ENCODE measurements at regions not wholly inside any gene's neighbourhood (a gene's known extent, or its start where the extent isn't known, plus 50 kb on each side); places are given as distances from the start of the nearest gene placed in this dataset.

DNA sequence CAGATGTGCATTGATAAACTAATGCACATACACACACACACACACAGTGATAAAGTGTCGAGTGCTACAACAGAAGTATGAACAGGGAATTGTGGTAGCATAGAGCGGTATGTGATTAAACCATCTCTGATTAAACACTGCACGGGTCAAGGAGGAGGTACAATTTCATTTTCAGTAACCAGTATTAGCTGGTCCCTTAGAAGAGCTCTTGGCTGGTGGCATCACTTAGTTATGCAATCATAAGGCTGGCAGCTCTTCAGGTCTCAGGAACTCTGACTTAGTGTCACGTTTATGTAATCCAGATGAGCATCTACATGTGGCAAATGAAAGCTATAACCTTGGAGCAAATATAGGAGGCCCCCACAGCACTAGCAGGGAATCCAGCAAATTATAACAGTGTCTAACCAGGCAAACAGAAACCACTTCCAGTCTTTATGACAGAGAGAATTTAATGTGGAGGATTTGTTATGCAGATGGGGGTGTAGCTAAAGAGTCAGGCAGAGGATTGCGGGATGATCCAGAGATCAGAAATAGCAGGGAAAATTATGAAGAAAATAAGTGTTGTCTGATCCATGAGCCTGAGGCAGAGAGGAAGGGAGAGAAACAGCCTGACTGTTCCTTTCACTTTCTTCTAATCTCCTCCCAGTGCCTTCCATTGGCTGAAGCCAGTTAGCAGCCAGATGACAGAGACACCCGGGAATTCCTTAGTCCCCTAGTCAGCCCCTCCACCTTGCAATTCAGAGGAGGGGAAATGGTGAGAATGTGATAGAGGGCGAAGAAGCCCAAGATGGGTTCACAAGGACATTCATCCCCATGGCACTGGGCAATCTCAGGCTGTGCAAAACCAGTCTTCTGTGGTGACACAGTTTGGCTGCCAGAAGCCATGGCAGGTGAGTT lies 533.1 kb upstream of the TENM4 start:
- no peak for DNase-seq

DNA sequence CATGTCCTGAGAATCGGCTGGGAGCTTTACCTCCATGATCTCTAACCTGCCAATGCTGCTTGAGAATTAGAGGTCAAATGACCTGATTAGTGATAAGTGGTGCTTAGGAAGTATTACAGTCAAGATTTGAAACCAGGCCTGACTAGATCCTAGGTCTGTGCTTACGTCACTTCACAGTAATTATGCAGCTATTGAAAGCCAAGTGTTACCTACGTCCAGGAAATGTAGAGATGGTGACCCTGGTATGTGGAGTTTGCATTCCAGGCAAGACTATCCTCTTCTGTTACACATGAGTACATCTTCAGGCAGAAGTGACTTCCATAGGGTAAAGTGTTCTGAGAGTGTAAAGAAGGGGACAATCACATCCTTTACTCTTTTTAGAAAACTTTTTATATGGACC lies 530.4 kb upstream of the TENM4 start:
- no peak for DNase-seq

DNA sequence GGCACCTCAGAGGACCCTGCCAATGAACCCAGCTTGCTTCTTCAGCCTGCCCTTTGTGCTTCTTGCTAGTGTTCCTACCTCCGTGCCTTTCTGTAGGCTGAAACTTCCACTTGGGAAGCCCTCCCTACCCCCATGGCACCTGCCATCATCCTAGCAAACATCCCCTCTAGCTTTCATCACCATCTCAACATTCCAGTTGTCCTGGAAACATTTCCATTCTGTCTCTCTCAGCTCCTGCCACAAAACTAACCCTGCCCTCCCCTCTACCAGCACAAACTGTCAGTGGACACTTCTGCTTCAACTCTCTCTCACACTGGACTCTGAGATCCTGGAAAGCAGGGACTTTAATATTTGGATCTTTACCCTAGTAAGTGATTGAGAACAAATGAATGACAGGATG lies 525.8 kb upstream of the TENM4 start:
- DNase-seq, result no peak

DNA sequence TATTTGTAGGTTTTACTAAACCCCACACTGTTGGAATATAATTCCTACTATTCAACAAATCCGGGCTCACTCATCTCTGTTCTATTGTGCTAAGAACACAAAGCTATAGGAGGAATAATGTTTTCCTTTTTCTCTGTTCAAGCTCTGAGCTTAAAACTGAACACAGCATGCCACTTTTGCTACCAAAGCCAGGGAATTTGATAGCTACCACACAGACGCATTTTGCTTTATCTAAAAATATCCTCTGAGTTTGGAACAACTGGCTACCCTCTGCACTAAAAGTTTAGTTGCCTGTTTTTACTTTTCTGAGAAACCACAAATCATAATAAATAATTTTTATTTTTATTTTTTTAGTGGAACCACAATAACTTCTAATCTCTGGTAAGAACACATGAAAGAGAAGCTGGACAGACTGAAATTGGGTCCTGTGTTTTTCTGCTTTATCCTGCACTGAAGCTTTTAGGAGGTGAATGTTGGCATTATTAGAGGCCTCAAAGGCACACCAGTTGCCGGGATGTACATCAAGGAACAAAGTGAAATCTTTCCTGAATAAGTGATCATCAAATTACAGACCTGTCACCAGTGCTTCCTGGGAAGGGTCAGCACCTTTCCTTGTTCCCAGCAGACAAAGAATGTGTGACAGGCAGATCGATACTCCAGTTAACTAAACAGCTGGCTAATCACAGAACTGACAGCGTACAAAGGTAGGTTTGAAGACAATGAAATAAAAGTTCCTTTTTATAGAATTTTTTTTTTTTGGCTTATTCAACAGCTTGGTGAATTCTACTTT lies 523.2 kb upstream of the TENM4 start:
- no peak for DNase-seq

DNA sequence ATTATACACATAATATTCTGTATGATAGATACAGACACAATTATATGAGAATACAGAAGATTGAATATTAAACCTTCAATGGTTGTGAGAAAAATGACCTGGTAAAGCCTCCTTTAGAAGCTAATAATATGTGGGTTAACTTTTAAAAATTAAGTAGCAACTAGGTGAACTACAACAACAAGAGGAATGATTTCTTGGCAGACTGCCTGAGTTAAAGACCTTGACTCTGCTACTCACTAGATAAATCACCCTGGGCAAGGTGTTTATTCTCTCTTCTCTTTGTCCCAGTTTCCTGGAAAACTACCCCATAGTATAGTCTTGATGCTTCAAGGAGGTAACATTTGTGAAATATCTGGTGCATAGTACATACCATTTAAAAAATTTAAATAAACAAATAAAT lies 519.6 kb upstream of the TENM4 start:
- no peak for DNase-seq

DNA sequence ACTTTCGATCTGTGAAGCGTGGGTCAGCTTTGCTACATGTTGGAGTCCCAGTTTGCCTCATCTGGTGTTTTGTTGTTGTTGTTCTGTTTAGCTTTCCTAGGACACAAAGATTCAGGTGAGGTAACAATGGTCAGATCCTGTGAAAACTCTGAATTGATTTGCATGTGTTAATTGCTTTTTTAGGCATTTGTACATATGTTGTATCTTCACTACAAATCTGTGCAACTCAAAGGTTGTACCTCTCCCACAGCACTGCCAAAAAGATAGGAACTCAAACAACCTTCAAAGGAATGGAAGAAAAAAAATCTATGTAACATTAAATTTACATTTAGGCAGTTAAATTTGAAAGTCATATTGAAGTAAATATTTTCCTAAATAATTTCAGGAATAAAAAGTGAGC lies 518.5 kb upstream of the TENM4 start:
- DNase-seq, result no peak

DNA sequence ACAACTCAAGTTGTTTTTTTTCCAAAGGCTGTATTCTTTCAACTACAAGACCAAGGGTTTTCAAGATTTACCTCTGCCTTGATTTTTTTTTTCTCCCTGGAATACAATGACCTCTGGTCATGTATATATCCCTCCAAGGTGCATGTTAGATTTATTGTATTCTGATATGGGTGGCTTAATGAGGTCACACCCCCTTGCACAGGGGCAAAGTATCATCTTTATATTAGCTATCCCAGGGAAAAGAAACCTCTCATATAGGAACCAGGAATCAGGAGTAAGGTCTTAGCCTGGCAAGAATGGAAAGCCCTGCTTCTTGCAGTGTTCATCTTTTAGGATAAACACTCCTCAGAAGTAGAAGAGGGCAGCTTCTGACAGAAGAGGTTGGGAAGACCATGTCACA lies 516.9 kb upstream of the TENM4 start:
- DNase-seq, result no peak

DNA sequence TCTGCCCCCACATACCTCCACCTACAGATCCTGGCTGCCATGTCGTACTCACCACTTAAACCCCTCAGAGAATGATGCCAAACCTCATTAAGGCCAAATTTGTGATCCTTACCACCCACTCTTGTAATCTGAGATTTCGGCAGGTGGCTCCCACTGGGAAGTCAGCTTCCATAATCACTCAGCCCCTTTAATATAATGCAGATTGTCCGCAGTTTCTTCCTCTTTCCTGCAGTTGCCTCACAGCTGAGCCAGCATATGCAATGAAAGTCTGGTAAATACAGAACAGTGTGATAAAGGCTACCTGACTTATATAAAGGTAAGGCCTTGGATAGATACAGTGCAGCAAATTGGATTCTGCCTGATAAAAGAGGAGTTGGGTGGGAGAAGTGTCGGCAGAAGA lies 515.2 kb upstream of the TENM4 start:
- no peak for DNase-seq

DNA sequence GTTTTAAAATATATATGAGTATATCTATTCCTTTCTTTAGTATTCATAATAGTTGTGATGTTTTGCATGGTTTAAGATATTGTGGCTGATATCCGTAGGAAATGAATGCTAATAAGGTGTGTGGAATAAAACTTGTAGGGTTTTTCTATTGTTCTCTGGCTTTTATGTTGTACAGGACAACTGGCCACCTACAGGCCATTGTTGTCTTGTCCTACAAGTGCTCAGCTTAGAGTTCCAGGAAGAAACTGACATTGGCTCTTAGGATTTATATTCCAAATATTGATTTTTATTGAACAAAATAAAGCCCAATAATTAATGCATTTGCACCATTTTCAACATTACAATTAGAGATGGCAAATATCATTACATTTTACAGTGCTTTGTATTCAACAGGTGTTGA lies 512.8 kb upstream of the TENM4 start:
- no peak for DNase-seq

DNA sequence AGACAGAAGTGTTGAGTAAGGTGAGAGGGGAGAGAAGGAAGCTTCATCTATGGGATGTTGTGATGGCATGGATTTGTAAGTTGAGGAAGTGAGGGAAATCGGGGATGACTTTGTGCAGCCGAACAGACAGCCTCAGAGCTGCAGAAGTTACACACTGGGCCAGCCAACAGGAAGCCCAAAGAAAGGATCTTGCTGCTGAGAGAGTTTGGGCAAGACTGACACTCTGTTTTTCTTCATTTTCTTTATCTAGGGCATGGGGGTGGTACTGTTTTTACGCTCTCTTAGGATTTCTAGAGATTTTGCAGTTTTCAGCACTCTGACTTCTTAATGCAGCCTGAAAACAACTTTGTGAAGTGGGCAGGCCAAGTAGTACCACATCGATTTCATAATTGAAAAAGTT lies 509.9 kb upstream of the TENM4 start:
- no peak for DNase-seq

DNA sequence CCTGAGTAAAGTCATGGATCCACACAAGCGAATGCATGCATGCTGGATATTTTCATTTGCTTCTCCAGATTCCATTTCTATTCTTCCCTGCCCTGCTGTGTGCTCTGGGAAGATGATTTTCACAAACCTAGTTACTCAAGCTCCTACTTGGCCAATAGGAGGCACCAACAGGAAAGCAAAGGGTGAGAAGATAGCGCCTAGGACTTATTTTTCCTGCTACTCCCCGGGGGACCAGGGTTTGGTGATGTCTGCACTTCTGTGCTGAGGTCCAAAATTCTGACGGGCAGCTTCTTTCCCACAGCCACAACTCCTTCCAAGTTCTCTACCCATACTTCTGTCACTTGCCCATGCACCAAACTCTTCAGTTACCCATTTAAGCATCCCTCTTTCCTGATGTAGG lies 509.3 kb upstream of the TENM4 start:
- no peak for DNase-seq

DNA sequence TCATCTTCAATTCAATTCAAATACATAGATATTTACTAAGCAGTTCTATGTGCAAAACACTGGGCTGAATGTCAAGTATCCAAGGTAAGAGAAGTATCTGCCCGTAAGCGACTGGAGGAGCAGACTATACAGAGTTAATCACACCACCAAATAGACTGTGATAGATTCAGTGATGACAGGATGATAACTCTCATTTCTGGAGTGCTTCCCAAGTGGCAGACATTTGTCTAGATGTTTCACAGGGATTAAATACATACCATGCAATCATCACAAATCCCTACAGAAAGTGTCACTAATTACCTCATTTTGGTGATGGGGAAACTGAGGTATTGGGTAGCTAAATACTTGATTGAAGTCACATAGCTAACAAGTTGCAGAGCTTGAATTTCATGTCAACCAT lies 508.7 kb upstream of the TENM4 start:
- no peak for DNase-seq

DNA sequence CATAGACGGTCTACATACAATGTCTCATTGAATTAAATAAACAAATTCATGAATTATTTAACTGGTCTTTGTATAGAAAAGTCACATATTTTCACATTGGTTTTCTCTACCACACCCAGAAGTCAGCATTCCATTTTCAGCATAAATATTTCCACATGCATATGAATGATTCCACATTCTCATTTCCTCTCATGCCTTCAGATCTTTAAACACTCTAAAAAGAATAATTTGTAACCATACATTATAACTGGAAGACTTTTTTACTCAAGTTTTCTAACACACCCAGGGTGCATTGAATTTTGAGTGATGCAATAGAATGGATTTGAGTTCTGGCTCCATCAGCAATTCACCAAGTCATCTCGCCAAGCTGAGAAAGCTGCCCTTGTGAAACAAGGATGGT lies 501.8 kb upstream of the TENM4 start:
- DNase-seq, result no peak

DNA sequence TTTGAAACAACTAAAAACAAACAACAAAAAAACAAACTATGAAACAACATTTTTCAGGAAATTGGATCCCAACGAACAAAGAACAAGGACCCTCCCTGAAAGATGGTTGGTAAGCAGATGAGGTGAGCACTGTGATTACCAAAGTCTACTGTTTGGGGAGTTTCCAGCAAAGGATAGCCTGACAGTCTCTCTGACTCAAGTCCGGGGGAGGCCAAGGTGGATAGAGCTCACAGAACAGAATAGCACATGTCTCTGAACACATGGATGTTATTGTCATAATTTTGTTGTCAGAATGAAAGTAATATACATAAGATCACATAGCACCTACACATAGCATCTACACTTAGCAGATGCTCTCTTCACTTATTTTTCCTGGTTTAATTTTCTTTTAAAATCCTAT lies 501.3 kb upstream of the TENM4 start:
- no peak for DNase-seq

DNA sequence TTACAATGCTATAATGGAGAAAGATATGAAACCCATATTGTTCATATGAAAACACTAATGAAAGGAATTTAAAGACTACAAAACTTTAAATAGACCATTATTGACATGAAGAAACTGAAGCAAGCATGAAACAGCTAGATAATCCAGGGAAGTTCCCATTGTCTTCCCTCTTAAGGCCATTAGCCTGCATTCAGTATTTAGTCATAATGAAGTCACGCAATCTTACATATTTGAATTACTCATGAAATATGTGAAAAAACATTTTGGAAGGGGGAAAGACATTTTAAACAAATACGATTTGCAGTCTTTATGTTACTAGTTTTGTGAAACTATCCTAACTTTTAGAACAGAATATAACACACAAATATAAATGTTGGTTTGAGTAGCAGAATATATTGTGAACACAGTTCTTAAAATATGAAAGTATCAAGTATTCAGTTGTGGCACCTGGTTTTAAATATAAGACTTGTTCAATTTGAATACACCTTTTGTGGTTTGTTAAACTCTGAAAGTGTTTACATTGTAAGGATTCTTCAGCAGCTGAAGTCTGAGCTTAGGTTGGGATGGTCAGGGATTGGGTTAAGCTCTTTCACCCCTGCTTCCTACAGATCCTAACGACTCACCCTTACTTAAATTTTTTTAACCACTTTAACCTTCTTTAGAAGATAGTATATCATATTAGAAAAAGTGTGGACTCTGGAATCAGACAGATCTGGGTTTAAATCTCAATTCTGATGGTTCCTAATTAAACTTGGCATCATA lies 500.3 kb upstream of the TENM4 start:
- DNase-seq, result no peak

DNA sequence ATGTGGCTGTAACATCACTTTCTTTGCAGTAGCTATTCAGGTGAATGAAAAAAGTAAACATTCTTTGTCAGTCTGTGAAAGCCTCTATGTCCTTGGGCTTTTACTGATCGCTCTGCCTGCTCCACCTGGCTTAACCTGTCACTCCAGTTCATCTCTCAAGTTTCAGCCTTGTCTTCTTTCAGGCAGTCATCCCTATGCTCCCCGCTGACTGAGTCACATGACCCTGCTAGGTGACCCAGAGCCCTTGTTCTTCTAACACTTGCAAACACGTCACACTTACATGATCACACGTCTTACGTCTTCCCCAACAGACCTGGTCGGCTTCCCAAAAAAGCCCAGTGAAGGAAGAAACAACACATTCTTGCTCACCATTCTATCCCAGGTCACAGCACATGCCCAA lies 499.3 kb upstream of the TENM4 start:
- no peak for DNase-seq

DNA sequence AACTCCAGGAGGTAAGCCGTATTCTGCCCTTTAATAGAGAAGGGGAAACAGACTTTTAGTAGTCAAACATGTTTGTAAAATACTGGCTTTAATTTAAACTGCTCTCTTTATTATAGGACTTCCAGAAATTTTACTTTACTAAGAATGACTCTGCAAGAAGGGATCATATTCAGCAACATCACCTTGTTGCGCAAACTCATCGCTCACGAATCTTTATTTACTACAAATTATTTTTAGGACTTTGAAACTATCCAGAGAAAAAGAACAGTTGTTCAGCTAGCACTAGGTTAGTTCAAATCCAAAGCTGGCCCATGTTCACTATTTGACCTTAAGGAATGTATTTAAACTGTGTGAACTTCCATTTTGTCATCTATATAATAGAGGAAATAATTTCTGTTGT lies 498.3 kb upstream of the TENM4 start:
- DNase-seq, result no peak

DNA sequence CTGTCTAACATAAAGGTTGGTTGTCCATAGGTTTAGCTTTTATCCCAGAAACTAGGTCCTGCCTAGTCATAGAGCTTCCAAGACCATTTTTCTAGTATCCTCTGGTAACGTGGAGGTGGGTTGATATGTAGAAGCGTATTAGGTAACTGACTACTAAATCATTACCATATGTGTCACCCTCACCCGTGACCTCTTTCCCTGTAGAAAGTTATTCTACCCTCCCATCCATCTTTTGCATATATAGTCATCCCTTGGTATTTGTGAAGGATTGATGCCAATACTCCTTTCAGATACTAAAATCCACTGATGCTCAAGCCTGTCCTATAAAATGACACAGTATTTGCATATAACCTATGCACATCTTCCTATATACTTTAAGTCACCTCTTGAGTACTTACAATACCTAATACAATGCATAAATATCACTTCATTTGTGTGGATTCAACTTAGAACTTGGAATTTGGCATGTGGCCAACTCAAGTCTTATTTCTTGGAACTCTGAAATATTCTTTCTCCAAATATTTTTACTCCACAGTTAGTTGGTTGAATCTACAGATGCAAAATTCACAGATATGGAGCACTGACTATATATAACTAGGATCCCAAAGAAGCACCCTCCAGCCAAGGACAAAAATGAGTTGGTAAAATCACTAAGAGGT lies 497.0 kb upstream of the TENM4 start:
- no peak for DNase-seq

DNA sequence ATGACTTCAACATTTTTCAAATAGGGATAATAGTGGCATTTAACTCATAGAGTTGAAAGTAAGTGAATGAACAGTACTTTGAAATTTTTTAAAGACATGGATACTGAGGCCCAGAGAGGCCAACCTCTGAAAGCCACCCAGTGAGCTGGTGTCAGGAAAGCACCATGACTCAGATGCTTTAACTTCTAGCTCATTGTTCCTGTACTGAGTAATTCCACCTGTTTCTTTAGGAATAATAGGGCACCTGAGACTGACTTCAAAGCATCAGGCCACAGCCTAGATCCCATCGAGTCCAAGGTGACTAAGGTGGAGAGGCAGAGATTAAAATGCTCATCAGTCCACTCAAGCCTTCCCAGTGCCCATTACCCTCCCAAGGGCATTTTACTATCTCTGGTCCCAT lies 491.8 kb upstream of the TENM4 start:
- no peak for DNase-seq

DNA sequence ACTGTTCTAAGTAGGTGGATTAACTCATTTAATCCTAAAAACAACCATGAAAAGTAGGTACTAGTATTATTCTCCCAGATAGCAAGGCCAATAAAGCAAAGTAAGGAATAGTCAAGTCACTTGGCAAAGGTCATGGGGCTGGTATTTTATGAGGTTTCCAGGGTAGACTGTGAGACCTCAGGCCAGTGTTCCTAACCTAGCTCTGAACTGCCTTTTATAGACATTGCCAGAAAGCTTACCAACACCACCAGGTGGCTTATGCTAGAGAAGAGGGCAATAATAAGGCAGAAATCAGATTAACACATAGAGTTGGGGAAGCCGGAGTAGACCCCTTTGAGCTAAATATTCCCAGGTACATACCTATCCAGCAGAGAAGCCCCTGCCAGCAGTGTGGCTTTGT lies 490.9 kb upstream of the TENM4 start:
- DNase-seq, result no peak

DNA sequence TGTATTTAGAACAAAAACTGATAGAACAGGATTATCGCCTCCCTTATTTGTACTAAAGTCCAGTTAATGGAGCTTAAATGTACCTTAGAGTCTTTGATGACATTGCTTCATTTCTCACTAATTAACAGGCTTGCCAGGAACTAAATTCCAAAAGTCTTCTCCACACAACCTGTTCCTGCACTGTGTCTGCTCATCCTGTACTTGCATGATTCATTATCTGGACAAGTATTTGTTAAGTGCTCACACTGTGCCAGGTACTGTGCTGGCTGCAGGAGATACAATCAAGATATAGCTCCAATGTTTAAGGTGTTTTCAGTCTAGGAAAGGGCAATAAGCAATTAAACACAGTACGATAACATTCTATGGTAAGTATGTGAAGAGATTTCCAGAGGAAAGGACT lies 485.9 kb upstream of the TENM4 start:
- DNase-seq, result no peak

DNA sequence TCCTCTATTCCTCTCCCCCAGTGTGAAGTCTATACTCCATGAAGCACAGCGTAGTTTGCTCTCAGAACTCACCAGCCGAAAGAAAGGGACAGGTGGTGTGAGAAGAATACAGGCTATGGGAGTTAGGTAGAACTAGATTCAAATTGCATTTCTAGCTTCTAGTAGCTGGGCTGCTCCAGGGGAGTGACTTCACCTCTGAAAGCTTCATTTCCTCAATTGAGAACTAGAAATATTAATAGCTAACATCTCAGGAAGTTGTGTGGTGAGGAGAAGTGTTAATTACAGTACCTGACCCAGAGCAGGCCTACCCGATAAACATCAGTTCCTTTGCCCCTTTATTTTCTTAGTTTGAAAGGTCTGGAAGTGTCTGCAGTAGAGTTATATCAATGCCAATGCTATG lies 484.7 kb upstream of the TENM4 start:
- DNase-seq, result no peak

DNA sequence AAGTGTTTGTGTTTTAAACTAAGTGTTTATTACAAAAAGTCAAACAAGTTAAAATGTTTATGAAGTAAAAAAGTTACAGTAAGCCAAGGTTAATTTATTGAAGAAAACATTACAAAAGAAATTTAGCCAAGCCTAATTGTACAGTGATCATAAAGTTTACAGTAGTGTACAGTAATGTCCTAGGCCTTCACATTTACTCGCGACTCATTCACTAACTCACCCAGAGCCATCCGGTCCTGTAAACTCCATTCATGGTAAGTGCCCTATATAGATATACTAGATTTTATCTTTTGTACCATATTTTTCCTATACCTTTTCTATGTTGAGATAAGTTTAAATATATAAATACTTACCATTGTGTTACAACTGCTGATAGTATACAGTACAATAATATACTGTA lies 481.8 kb upstream of the TENM4 start:
- DNase-seq, result no peak
